ENCODE measurements at regions not wholly inside any gene's neighbourhood (a gene's known extent, or its start where the extent isn't known, plus 50 kb on each side); places are given as distances from the start of the nearest gene placed in this dataset.

DNA sequence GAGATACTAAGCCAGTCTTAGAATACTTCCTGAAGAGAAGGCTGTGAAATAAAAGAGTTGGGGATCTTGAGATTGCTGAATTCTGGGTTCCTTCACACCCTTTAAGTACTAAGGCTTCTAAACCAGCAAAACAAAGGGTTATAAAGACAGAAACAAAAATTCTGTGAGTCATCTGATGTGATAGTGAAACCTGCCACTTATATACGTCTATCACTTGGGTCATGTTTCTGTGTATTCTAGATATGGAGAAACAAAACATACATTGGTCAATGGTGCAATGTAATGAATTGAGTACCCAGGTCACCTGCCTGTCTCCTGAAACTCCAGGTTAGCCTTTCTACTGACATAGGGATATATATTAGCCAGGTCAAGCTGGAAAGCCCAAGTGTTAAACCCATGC, 319.3 kb upstream of the GRAMD2B start:
- BruUV-seq (replicated peaks) = no TSS peak
- H3K4me1 Mint-ChIP-seq (ENCODE audit: low read depth, unreplicated experiment) = peaks cover 47% of the 10 kb centered on the region
- intact Hi-C loops (cut with micrococcal nuclease; ENCODE audit: unreplicated experiment) = no loop called here
- peaks cover 3% of the 10 kb centered on the region for H3K9me3 Mint-ChIP-seq (ENCODE audit: low read depth, unreplicated experiment)
- no peak for DNase-seq
- peak overlapping the region; percentile 24 for H3K27ac Mint-ChIP-seq (ENCODE audit: unreplicated experiment)
- CTCF ChIA-PET = no interaction called here
- no peak overlapping the region for H3K4me3 Mint-ChIP-seq (ENCODE audit: low read depth, unreplicated experiment)
- TF ChIP-seq, protein P1, sequence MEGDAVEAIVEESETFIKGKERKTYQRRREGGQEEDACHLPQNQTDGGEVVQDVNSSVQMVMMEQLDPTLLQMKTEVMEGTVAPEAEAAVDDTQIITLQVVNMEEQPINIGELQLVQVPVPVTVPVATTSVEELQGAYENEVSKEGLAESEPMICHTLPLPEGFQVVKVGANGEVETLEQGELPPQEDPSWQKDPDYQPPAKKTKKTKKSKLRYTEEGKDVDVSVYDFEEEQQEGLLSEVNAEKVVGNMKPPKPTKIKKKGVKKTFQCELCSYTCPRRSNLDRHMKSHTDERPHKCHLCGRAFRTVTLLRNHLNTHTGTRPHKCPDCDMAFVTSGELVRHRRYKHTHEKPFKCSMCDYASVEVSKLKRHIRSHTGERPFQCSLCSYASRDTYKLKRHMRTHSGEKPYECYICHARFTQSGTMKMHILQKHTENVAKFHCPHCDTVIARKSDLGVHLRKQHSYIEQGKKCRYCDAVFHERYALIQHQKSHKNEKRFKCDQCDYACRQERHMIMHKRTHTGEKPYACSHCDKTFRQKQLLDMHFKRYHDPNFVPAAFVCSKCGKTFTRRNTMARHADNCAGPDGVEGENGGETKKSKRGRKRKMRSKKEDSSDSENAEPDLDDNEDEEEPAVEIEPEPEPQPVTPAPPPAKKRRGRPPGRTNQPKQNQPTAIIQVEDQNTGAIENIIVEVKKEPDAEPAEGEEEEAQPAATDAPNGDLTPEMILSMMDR (IDR thresholded peaks at IDR 0.05; ENCODE audit: unreplicated experiment) = no peak
- H3K36me3 Mint-ChIP-seq (ENCODE audit: insufficient read depth, unreplicated experiment) = no peaks in the 10 kb centered on the region
- H3K27me3 Mint-ChIP-seq (ENCODE audit: unreplicated experiment) = no peaks in the 10 kb centered on the region

GRCh38 chr5:126104341-126104740, 318.9 kb upstream of the GRAMD2B start:
- H3K4me1 Mint-ChIP-seq (ENCODE audit: low read depth, unreplicated experiment) = peaks cover 47% of the 10 kb centered on the region
- CTCF ChIA-PET = no interaction called here
- TF ChIP-seq, protein P1 (IDR thresholded peaks at IDR 0.05; ENCODE audit: unreplicated experiment) = no peak
- no peak overlapping the region for H3K27ac Mint-ChIP-seq (ENCODE audit: unreplicated experiment)
- BruUV-seq (replicated peaks) = no TSS peak
- intact Hi-C loops (cut with micrococcal nuclease; ENCODE audit: unreplicated experiment) = no loop called here
- peaks cover 3% of the 10 kb centered on the region for H3K9me3 Mint-ChIP-seq (ENCODE audit: low read depth, unreplicated experiment)
- H3K27me3 Mint-ChIP-seq (ENCODE audit: unreplicated experiment) = no peaks in the 10 kb centered on the region
- H3K36me3 Mint-ChIP-seq (ENCODE audit: insufficient read depth, unreplicated experiment) = no peaks in the 10 kb centered on the region
- no peak for DNase-seq
- no peak overlapping the region for H3K4me3 Mint-ChIP-seq (ENCODE audit: low read depth, unreplicated experiment)

DNA sequence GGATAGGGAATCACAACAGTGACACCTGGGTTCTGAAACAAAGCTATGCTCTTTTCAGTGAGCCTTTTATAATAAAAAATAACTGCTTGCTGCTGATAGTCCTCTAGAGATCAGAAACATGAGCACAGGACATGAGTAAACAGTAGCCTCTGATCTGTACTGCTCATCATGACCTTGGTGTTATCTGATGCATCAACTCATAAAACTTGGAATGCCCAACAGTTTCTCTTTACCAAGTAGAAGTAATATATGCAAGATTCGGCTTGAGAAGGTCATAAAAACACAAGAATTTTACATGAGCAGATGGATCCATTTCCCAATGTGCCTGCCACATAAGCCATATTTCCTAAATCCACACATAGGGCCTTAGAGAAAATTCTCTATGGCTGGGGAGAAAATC, 318.3 kb upstream of the GRAMD2B start:
- CTCF ChIA-PET = no interaction called here
- Mint-ChIP-seq H3K4me1 (ENCODE audit: low read depth, unreplicated experiment) (peaks cover 47% of the 10 kb centered on the region), H3K4me3 (ENCODE audit: low read depth, unreplicated experiment) (no peak overlapping the region), H3K9me3 (ENCODE audit: low read depth, unreplicated experiment) (peaks cover 3% of the 10 kb centered on the region), H3K27me3 (ENCODE audit: unreplicated experiment) (no peaks in the 10 kb centered on the region), H3K36me3 (ENCODE audit: insufficient read depth, unreplicated experiment) (no peaks in the 10 kb centered on the region), H3K27ac (ENCODE audit: unreplicated experiment) (no peak overlapping the region)
- intact Hi-C loops (cut with micrococcal nuclease; ENCODE audit: unreplicated experiment) = no loop called here
- BruUV-seq (replicated peaks) = no TSS peak
- TF ChIP-seq, protein P1 (IDR thresholded peaks at IDR 0.05; ENCODE audit: unreplicated experiment) = no peak
- no peak for DNase-seq

DNA sequence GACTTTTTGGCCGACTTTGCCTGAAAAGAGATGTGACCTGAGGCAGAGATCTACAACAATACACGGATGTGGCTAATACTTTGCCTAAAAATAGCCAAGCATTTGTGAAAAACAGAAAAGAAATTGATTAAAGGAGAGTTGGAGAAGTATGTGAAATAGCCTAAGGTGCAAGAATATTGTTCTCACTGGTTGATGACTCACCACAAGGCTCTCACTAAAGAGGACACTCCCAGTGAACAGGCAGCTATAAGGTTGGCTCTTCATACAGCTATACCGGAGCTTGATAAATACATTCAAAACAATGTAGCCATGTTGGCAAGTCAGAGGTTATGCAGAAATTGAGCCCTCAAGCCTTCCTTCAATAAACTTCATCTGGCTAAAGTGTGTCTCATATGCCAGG, 317.2 kb upstream of the GRAMD2B start:
- H3K4me1 Mint-ChIP-seq (ENCODE audit: low read depth, unreplicated experiment) = peaks cover 43% of the 10 kb centered on the region
- no peak overlapping the region for H3K4me3 Mint-ChIP-seq (ENCODE audit: low read depth, unreplicated experiment)
- DNase-seq = no peak
- no peaks in the 10 kb centered on the region for H3K36me3 Mint-ChIP-seq (ENCODE audit: insufficient read depth, unreplicated experiment)
- no peak overlapping the region for H3K27ac Mint-ChIP-seq (ENCODE audit: unreplicated experiment)
- intact Hi-C loops (cut with micrococcal nuclease; ENCODE audit: unreplicated experiment) = no loop called here
- no peaks in the 10 kb centered on the region for H3K27me3 Mint-ChIP-seq (ENCODE audit: unreplicated experiment)
- H3K9me3 Mint-ChIP-seq (ENCODE audit: low read depth, unreplicated experiment) = peaks cover 1% of the 10 kb centered on the region
- TF ChIP-seq, protein P1 (IDR thresholded peaks at IDR 0.05; ENCODE audit: unreplicated experiment) = no peak
- CTCF ChIA-PET = no interaction called here
- BruUV-seq (replicated peaks) = no TSS peak

DNA sequence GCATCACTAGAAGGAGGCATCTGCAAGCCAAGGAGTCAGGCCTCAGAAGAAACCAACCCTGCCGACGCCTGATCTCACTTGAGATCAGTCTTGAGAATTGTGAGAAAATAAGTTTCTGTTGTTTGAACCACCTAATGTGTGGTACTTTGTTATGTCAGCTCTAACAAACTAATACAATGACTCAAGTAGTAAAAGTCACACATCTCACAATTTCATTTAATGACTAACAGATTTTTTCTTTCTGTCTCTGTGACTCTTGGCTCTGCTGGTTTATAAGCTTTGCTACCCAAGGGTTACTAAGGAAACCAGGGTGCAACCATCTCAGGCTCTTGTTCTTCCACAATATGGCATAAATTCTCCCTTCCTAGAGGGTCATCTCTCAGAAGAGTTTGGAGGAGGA, 315.8 kb upstream of the GRAMD2B start:
- Mint-ChIP-seq H3K27me3 (ENCODE audit: unreplicated experiment) (no peaks in the 10 kb centered on the region), H3K4me1 (ENCODE audit: low read depth, unreplicated experiment) (peaks cover 29% of the 10 kb centered on the region), H3K36me3 (ENCODE audit: insufficient read depth, unreplicated experiment) (no peaks in the 10 kb centered on the region), H3K27ac (ENCODE audit: unreplicated experiment) (no peak overlapping the region), H3K4me3 (ENCODE audit: low read depth, unreplicated experiment) (no peak overlapping the region), H3K9me3 (ENCODE audit: low read depth, unreplicated experiment) (peaks cover 4% of the 10 kb centered on the region)
- BruUV-seq (replicated peaks) = no TSS peak
- CTCF ChIA-PET = no interaction called here
- intact Hi-C loops (cut with micrococcal nuclease; ENCODE audit: unreplicated experiment) = no loop called here
- TF ChIP-seq, protein P1 (IDR thresholded peaks at IDR 0.05; ENCODE audit: unreplicated experiment) = no peak
- no peak for DNase-seq
